H54 (cell line): ENCODE measurements at regions not wholly inside any gene's neighbourhood (a gene's known extent, or its start where the extent isn't known, plus 50 kb on each side); places are given as distances from the start of the nearest gene placed in this dataset.
"Not testable (repeated sequence)": the region's sequence is repeated elsewhere in the genome, so short reads cannot be mapped to it uniquely, and the experiment has no call there.

Experiments
- DNase-seq: peaks from one replicate; pipeline ENCODE4 v3.0.0; 2011; ENCODE audit warnings: low spot score, mixed read lengths; ENCODE audit not compliant: insufficient read length
- FAIRE-seq: peaks from 3 replicates; lab custom pipeline; 2011; peaks lifted over from hg19 to GRCh38; lab: Jason Lieb, UNC
- POLR2A ChIP-seq: IDR thresholded peaks from 2 replicates; pipeline ENCODE4 v1.6.1; 2011; ENCODE audit warnings: low read depth, mild to moderate bottlenecking, low read length

DNA sequence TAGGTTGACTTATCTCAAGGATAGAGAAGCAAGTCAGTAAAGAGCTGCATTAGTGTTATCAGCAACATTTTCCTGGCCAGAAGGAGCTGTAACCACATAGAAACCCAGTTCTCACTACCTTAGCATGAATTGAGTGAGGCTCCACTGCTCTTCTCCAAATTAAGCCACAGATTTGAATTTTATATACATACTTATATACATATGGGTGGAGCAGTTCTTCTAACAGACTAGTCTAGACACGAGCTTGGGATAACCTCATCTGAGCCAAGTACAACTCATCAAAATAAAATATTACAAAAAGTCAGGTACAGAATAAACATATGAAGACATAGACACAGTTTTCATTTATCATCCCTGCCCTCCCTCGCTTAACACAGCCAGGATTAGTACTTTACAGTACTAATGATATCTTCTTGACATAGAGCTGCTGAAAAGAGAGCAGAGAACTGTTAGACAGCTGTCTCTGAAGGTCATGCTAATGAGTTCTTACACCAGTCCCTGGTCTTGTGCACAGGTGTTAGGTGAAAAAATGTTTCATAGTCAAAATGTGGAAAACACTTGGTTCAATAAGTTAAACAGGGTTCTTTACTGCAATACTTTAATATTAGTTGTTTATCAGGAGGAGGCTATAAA, 147.4 kb upstream of the HTR1E start:
- TF ChIP-seq POLR2A: no peak
- no peak for FAIRE-seq

GRCh38 chr6:86782328-86782727, 155.0 kb upstream of the HTR1E start:
- no peak for TF ChIP-seq POLR2A
- FAIRE-seq: no peak
- no peak for DNase-seq

More for the DNA sequence above, 147.4 kb upstream of the HTR1E start:
- DNase-seq: no peak

- no peak for DNase-seq
- TF ChIP-seq POLR2A: no peak
- no peak for FAIRE-seq
These were observed 156.4 kb upstream of the HTR1E start for GRCh38 chr6:86780923-86781322.

DNA sequence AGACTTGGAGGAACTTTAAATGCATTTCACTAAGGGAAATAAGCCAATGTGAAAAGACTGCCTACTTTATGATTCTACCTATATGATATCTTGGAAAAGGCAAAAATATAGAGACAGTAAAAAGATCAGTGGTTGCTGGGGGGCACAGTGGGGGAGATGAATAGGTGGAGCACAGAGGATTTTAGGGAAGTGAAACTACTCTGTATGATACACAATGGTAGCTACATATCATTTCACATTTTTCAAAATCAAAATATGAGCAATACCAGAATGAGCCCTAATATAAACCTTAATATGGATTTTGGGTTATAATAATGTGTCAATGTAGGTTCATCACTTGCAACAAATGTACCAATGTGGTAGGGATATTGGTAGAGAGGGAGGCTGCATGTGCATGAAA, 161.4 kb upstream of the HTR1E start:
- FAIRE-seq: no peak
- no peak for TF ChIP-seq POLR2A
- no peak for DNase-seq

- FAIRE-seq: no peak
- TF ChIP-seq POLR2A: no peak
- DNase-seq: no peak
These were observed 172.1 kb upstream of the HTR1E start for GRCh38 chr6:86765211-86765610.

GRCh38 chr6:86759953-86760352, 177.4 kb upstream of the HTR1E start:
- FAIRE-seq, DNase-seq: not testable (repeated sequence)

DNA sequence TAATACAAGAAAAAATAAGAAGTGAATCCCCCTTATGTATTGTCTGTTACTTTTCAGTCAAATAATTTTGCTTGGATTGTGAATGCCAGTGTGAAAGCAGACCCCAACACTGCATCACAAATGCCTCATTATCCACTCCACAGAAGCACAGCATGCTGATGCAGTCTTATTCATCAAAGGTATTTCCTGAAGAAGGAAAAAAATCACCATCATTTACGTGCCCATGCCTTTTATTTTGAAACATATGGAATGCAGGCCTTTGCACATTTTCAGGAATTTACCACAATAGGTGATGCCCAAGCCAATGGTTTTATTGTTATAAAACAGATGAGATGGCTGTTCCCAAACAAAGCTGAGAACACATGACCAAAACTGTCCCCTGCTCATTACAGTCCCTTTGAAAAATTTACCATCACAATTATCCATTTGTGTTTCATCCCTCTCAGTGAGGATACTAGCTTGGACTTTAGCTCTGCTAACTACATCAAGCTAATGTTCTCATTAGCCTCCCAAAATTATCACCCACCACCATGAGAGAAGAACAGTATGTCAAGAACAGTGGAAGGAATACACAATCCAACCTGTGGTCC, 180.6 kb upstream of the HTR1E start:
- DNase-seq (no peak), FAIRE-seq (no peak)
- no peak for TF ChIP-seq POLR2A

DNA sequence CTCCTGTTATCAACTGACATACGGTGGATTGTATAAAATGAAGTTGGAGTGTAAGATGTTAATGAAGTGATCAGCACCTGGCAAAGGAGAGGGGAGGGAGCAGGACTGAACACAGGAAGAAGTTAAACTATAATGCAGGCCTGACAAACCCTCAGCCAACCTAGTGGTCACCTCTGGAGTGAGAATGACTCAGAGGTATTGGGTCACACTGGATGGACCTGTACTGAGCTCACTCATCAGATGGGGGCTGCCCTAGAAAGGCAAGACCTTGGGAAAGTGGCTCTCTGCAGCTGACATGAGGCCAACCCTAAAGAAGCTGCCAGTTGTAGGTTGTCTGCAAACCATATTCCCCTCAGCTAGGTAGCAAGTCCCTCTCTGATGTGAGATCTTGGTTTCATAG, 193.3 kb upstream of the HTR1E start:
- FAIRE-seq: no peak
- no peak for DNase-seq
- no peak for TF ChIP-seq POLR2A

- TF ChIP-seq POLR2A: no peak
- DNase-seq (no peak), FAIRE-seq (no peak)
These were observed 199.2 kb upstream of the HTR1E start for GRCh38 chr6:86738078-86738477.

- FAIRE-seq, DNase-seq: not testable (repeated sequence)
These were observed 205.7 kb upstream of the HTR1E start for GRCh38 chr6:86731631-86732030.

DNA sequence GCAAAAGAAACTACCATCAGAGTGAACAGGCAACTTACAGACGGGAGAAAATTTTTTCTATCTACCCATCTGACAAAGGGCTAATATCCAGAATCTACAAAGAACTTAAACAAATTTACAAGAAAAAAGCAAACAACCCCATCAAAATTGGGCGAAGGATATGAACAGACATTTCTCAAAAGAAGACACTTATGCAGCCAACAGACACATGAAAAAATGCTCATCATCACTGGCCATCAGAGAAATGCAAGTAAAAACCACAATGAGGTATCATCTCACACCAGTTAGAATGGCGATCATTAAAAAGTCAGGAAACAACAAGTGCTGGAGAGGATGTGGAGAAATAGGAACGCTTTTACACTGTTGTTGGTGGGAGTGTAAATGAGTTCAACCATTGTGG, 206.6 kb upstream of the HTR1E start:
- not testable (repeated sequence) for FAIRE-seq, DNase-seq

GRCh38 chr6:86730216-86730615, 207.1 kb upstream of the HTR1E start:
- DNase-seq (no peak), FAIRE-seq (no peak)
- TF ChIP-seq POLR2A: no peak

DNA sequence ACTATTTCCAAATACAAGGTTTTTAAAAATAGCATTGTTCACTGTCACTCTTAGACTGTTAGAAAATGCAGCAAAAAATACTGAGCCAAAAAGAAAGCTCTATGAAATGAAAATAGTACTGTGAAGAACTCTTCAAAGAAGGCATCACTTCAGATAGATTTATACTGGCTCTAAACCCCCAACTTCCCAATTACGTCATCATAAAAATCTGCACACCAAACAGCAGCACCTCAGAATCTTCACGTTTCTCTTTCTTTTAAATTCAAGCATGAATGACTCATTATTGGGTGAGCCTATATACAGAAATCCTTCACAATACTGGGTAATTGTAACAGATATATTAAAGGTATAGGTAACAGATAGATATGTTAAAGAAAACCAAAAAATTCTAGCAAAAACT, 208.4 kb upstream of the HTR1E start:
- DNase-seq (no peak), FAIRE-seq (no peak)
- TF ChIP-seq POLR2A: no peak

DNA sequence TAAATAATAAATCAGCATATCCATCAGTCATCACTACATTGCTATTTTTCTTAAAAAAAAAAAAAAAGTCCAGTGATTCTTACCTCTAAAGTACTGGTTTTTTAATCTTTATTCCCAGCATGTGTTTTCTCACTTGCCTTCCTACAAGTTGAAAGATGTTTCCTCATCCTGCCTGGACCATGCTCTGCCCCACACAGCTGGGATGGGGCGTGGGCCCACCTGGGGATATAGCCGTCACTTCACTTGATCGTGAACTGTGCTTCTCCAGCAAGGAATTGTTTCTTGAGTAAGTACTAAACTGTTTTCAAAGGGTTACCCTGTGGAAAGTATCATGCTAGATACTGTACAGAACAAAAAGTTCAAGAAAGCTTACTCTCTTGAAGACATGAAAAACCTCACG, 212.6 kb upstream of the HTR1E start:
- no peak for DNase-seq
- FAIRE-seq: no peak
- no peak for TF ChIP-seq POLR2A

DNA sequence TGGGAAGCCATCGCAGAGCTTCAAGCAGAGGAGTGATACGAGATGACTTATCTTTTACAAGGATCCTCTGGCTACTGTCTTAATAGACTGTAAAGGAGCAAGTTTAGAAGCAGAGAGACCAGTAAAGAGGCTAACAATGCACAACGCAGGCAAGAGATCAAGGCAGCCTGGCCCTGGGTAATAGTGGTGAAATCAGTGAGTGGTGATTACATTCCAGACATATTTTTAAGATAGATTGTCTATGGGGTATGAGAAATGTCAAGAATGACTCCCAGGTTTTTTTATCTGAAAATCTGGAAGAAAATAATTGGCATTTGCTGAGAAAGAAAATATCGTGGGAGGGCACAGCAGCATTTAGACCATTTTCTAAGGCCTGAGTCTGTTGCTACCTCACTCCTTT, 213.6 kb upstream of the HTR1E start:
- no peak for TF ChIP-seq POLR2A
- DNase-seq (no peak), FAIRE-seq (no peak)
